A673 (cell line): ENCODE measurements at regions not wholly inside any gene's neighbourhood (a gene's known extent, or its start where the extent isn't known, plus 50 kb on each side); places are given as distances from the start of the nearest gene placed in this dataset.

Experiments used
- BruUV-seq: library from RNA; stranded (reverse); fragments of 400-500 nt; replicated peaks from 2 replicates; lab custom pipeline; 2021; lab: Mats Ljungman, UMichigan
- CTCF ChIA-PET: fragments of 300-600 bp; sonication (Branson Sonifier 250); formaldehyde crosslinking; loops from one replicate; lab custom pipeline; 2022; ENCODE audit warnings: antibody characterized with exemption; lab: Charles Lee
- POLR2A ChIA-PET: fragments of 300-600 bp; sonication (Branson Sonifier 250); formaldehyde crosslinking; loops from one replicate; lab custom pipeline; 2022; ENCODE audit warnings: antibody characterized with exemption; ENCODE audit not compliant: low non-redundant PET; lab: Charles Lee
- DNase-seq: peaks from one replicate; pipeline ENCODE4 v3.0.0-alpha.2; 2015; ENCODE audit warnings: low spot score
- H3K27ac ChIP-seq: fragments of 200-600 bp; sonication (generic); 2 replicates; pipeline ENCODE4 v1.5.1; 2016; ENCODE audit warnings: mixed run types, low read depth, mild to moderate bottlenecking, mixed read lengths, antibody characterized with exemption, low read length; ENCODE audit not compliant: poor library complexity, severe bottlenecking
- H3K27me3 ChIP-seq: fragments of 200-600 bp; sonication (generic); replicated peaks from 2 replicates; pipeline ENCODE4 v1.6.1; 2017; ENCODE audit warnings: mixed run types, low read depth, mild to moderate bottlenecking, mixed read lengths, antibody characterized with exemption, low read length; ENCODE audit not compliant: insufficient read depth, poor library complexity
- H3K36me3 ChIP-seq: fragments of 200-600 bp; sonication (generic); 2 replicates; pipeline ENCODE4 v1.6.1; 2016; ENCODE audit warnings: mixed run types, mild to moderate bottlenecking, mixed read lengths, antibody characterized with exemption, low read length; ENCODE audit not compliant: insufficient read depth, poor library complexity, severe bottlenecking
- H3K4me1 ChIP-seq: fragments of 200-600 bp; sonication (generic); 2 replicates; pipeline ENCODE4 v1.6.1; 2017; ENCODE audit warnings: mixed run types, mild to moderate bottlenecking, mixed read lengths, antibody characterized with exemption, low read length; ENCODE audit not compliant: insufficient read depth, poor library complexity, severe bottlenecking
- H3K4me3 ChIP-seq: fragments of 200-600 bp; sonication (generic); 2 replicates; pipeline ENCODE4 v1.5.1; 2016; ENCODE audit warnings: low read depth, mixed run types, mild to moderate bottlenecking, mixed read lengths, low read length; ENCODE audit not compliant: poor library complexity, severe bottlenecking
- H3K9me3 ChIP-seq: fragments of 200-600 bp; sonication (generic); 2 replicates; pipeline ENCODE4 v1.6.1; 2016; ENCODE audit warnings: mixed run types, low read depth, mild to moderate bottlenecking, mixed read lengths, antibody characterized with exemption, low read length; ENCODE audit not compliant: poor library complexity, severe bottlenecking
- EZH2 ChIP-seq: fragments of 200-600 bp; sonication (generic); IDR thresholded peaks from 2 replicates; pipeline ENCODE4 v1.6.1; 2017; ENCODE audit warnings: borderline replicate concordance, low read depth, mild to moderate bottlenecking, mixed read lengths, antibody characterized with exemption, low read length; ENCODE audit not compliant: poor library complexity, severe bottlenecking
- intact Hi-C: fragments of 100-400 bp; cut with micrococcal nuclease; formaldehyde crosslinking; loops from one replicate; pipeline ENCODE4 v1.10.0; 2022; ENCODE audit not compliant: unreplicated experiment
- TF ChIP-seq, protein P1 (sequence below): fragments of 300-800, 200-600 bp; sonication (generic); conservative IDR thresholded peaks from 2 replicates; pipeline ENCODE4 v1.5.1; 2017; ENCODE audit warnings: low read depth, mild to moderate bottlenecking, antibody characterized with exemption, low read length, moderate library complexity, mixed read lengths

- H3K4me1 ChIP-seq, result no peaks in the 10 kb centered on the region
- no peak for DNase-seq
Measured at GRCh38 chr22:44424867-44425693, 73.0 kb downstream of the RTL6 start.

DNA sequence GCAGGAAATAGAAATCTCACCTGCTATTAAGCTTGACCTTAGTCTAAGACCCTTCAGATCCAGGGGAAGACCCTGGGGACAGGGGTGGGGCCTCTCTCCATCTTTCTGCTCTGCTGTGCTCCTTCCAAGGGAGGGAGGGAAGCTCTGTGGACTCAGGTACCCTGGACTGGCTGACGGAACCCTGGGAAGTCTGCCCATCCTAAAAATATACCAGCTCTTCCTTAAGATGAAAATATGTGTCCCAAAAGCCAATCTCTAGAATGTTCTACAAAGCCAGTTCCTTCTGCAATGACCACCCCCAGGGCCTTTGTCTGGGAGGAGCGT lies 73.7 kb downstream of the RTL6 start:
- H3K4me3 ChIP-seq, result no peak overlapping the region
- H3K27ac ChIP-seq, result no peak overlapping the region
- BruUV-seq, result no TSS peak
- H3K9me3 ChIP-seq, result peaks cover 8% of the 10 kb centered on the region
- H3K4me1 ChIP-seq, result no peaks in the 10 kb centered on the region
- intact Hi-C loops, result no loop called here
- H3K27me3 ChIP-seq, result no peaks in the 10 kb centered on the region
- ChIA-PET CTCF (no interaction called here), POLR2A (no interaction called here)
- TF ChIP-seq, protein P1, sequence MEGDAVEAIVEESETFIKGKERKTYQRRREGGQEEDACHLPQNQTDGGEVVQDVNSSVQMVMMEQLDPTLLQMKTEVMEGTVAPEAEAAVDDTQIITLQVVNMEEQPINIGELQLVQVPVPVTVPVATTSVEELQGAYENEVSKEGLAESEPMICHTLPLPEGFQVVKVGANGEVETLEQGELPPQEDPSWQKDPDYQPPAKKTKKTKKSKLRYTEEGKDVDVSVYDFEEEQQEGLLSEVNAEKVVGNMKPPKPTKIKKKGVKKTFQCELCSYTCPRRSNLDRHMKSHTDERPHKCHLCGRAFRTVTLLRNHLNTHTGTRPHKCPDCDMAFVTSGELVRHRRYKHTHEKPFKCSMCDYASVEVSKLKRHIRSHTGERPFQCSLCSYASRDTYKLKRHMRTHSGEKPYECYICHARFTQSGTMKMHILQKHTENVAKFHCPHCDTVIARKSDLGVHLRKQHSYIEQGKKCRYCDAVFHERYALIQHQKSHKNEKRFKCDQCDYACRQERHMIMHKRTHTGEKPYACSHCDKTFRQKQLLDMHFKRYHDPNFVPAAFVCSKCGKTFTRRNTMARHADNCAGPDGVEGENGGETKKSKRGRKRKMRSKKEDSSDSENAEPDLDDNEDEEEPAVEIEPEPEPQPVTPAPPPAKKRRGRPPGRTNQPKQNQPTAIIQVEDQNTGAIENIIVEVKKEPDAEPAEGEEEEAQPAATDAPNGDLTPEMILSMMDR, result no peak
- no peak for TF ChIP-seq EZH2
- H3K36me3 ChIP-seq, result no peaks in the 10 kb centered on the region
- DNase-seq, result no peak

More at GRCh38 chr22:44424867-44425693, 73.0 kb downstream of the RTL6 start:
- Histone ChIP-seq H3K27me3 (no peaks in the 10 kb centered on the region), H3K9me3 (peaks cover under 1% of the 10 kb centered on the region), H3K36me3 (no peaks in the 10 kb centered on the region), H3K4me3 (no peak overlapping the region), H3K27ac (no peak overlapping the region)
- TF ChIP-seq, protein P1, result no peak
- no peak for TF ChIP-seq EZH2
- intact Hi-C loops, result no loop called here
- ChIA-PET CTCF (no interaction called here), POLR2A (no interaction called here)
- no TSS peak for BruUV-seq

- POLR2A ChIA-PET, result no interaction called here
- no peak overlapping the region for H3K27ac ChIP-seq
- H3K4me1 ChIP-seq, result no peaks in the 10 kb centered on the region
- no peak for DNase-seq
- peaks cover 8% of the 10 kb centered on the region for H3K9me3 ChIP-seq
- TF ChIP-seq, protein P1, result no peak
- TF ChIP-seq EZH2, result no peak
- H3K36me3 ChIP-seq, result no peaks in the 10 kb centered on the region
- no TSS peak for BruUV-seq
- H3K27me3 ChIP-seq, result no peaks in the 10 kb centered on the region
- no peak overlapping the region for H3K4me3 ChIP-seq
- CTCF ChIA-PET, result no interaction called here
- intact Hi-C loops, result no loop called here
Measured at GRCh38 chr22:44423556-44424358, 74.3 kb downstream of the RTL6 start.
